Bronchial epithelial cell (primary cell): ENCODE measurements at regions not wholly inside any gene's neighbourhood (a gene's known extent, or its start where the extent isn't known, plus 50 kb on each side); places are given as distances from the start of the nearest gene placed in this dataset.

Experiments
- DNase-seq: peaks from one replicate; pipeline ENCODE4 v3.0.0-alpha.2; 2010; ENCODE audit warnings: low read depth
- FAIRE-seq: peaks from 2 replicates; lab custom pipeline; 2011; peaks lifted over from hg19 to GRCh38; lab: Jason Lieb, UNC
- H3K27me3 ChIP-seq: 2 replicates; pipeline ENCODE4 v1.5.1; 2011; ENCODE audit warnings: low read length; ENCODE audit not compliant: control insufficient read depth, insufficient read depth
- H3K36me3 ChIP-seq: 2 replicates; pipeline ENCODE4 v1.5.1; 2011; ENCODE audit warnings: low read length; ENCODE audit not compliant: control insufficient read depth, insufficient read depth
- H3K4me3 ChIP-seq: 2 replicates; pipeline ENCODE4 v1.5.1; 2011; ENCODE audit warnings: mild to moderate bottlenecking, low read depth, low read length, control low read depth
- CTCF ChIP-seq: IDR thresholded peaks from 2 replicates; pipeline ENCODE4 v1.5.1; 2011; ENCODE audit warnings: mild to moderate bottlenecking, moderate library complexity, low read length, control low read depth, inconsistent platforms; ENCODE audit not compliant: insufficient read depth, severe bottlenecking

DNA sequence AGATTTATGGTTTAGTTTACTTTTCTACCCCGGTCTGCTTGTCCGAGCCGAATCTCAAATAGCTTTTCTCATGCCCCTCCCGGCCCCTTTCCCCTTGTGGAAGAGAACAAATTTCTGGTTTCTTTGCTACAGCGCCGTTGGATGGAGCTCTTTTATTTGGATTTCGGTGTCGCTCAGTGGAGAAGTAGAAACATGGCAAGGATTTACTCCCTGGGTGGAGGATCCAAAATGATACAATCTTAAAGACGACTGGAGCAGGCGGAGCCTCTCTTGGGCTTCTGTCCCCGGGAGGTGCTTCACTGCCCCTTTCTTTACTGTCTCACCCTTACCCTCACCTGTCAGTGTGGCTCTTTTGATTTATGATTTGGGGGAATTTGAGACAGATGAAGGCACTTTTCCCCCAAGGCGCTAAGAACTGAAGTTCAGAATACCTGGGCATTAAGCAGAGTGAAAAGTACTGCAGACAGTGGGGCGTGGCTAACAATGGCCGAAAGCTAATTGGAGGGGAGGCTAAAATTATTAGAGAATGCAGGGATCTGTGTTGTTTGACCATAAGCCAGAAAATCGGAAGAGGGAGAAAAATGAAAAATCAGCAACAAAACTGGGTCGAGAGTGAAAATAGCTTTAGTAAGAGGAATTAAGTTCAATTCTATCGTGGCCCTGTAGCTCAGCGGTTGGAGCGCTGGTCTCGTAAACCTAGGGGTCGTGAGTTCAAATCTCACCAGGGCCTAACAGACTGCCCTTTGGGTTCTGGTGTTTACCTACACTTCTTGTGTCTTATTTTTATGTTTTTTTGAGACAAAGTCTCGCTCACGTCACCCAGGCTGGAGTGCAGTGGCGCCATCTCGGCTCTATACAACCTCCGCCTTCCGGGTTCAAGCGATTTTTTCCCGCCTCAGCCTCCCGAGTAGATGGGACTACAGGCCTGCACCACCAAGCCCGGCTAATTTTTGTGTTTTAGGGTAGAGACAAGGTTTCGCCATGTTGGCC is 145.1 kb upstream of the ZNF184 start:
- Histone ChIP-seq H3K27me3 (no peaks in the 10 kb centered on the region), H3K36me3 (no peaks in the 10 kb centered on the region), H3K4me3 (peak overlapping the region; percentile 48)
- FAIRE-seq = no peak
- TF ChIP-seq CTCF = no peak
- peak; percentile 58 for DNase-seq

DNA sequence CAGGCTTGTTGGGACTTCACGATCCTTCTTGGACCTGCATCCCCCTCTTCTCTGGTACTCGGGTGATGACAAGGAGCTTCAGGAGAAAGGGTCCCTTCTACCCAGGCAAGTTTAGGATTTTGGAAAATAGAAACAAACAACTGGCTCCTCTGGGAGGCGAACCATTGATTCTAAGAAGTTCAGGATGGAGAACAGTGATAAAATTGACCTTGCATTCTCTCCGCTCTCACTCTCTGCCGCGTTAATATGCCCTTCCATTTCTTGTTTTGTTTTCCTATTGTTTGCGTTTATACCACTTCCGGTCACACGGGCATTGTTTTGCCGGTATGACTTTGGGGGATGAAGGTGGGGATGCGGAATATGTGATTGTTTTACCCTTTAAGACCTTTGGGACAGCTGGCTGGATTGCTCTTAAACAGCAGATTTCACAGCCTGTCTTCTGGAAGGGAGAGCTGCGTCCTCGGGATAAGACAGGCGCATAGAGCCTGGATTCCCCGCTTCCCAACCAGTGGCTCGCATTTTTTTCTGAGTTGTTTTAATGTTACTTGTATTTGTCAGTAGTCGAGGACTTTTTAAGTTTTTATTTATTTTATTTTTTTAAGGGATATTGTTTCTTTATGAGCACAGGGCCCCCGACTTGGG is 144.3 kb upstream of the ZNF184 start:
- peak overlapping the region; percentile 48 for H3K4me3 ChIP-seq
- TF ChIP-seq CTCF = no peak
- DNase-seq = peak; percentile 23
- no peaks in the 10 kb centered on the region for H3K36me3 ChIP-seq
- H3K27me3 ChIP-seq = no peaks in the 10 kb centered on the region
- FAIRE-seq = no peak

GRCh38 chr6:27616328-27617045 is 143.6 kb upstream of the ZNF184 start:
- FAIRE-seq = no peak
- H3K36me3 ChIP-seq = no peaks in the 10 kb centered on the region
- H3K4me3 ChIP-seq = no peak overlapping the region
- H3K27me3 ChIP-seq = no peaks in the 10 kb centered on the region
- DNase-seq = no peak
- no peak for TF ChIP-seq CTCF

DNA sequence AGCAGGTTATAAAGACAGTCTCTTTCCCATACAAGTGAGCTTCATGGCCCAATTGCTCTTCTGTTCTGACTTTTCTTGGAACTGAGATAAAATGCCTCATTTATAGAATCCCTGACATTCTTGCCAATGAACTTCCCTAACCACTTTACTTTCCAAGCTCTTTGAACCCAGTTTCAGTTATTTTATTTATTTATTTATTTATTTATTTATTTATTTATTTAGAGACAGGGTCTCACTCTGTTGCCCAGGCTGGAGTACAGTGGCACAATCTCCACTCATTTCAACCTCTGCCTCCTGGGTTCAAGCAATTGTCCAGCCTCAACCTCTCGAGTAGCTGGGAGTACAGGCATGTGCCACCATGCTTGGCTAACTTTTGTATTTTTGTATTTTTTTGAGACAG is 138.5 kb upstream of the ZNF184 start:
- TF ChIP-seq CTCF = no peak
- H3K27me3 ChIP-seq = no peaks in the 10 kb centered on the region
- DNase-seq (no peak), FAIRE-seq (no peak)
- H3K4me3 ChIP-seq = no peak overlapping the region
- no peaks in the 10 kb centered on the region for H3K36me3 ChIP-seq

DNA sequence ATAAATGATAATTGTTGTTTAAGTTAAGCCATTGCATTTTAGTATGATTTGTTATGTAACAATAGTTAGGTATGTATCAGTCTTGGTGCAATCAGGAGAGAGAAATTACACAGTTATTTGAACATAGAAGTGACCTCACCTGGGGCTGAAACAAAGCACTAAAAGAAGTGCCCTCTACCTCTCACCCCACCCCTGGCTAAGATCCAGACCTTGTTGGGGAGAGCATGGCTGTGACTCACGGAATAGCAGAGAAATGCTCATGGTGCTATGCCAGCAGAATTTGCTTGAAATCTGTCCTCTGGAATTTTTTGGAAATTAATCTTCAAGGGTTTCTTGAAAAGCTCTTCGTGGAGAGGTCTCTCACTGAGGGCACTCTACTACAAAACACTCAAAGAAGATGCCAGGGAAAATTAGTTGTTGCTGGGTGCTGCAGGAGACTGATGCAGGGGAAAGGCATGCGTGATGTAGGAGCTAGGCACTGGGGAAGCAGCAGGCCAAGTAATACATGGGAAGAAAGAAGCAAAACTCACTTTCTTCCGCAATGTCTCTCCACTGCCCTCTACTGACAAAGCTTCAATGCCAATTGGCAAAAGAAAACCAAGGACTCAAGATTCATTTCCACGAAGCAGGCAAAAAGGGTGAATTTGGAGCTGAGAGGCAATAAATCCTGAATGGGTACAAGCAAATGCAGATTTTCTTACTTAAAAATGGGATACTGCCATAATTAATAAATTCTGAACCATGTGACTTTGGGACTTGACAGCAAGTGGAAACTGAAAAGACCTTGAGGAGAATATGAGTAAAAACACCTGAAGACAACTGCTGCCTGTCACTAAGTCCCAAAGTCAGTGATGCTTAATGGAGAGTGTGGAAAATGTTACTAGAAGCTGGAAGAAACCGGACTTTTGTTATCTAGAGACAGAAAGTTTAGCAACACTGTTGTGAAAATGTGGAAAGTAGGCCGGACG is 136.3 kb upstream of the ZNF184 start:
- peak; percentile 88 for TF ChIP-seq CTCF
- FAIRE-seq (peak; percentile 43), DNase-seq (peak; percentile 82)
- no peaks in the 10 kb centered on the region for H3K36me3 ChIP-seq
- H3K4me3 ChIP-seq = no peak overlapping the region
- no peaks in the 10 kb centered on the region for H3K27me3 ChIP-seq
